Panc1 (cell line): ENCODE measurements at regions not wholly inside any gene's neighbourhood (a gene's known extent, or its start where the extent isn't known, plus 50 kb on each side); places are given as distances from the start of the nearest gene placed in this dataset.

ENCODE experiments used
- CTCF ChIP-seq: fragments of 450-650 bp; IDR thresholded peaks from 2 replicates; pipeline ENCODE4 v1.5.1; 2017; ENCODE audit warnings: mild to moderate bottlenecking
- POLR2AphosphoS5 ChIP-seq: IDR thresholded peaks from 2 replicates; pipeline ENCODE4 v1.6.1; 2012; ENCODE audit warnings: mild to moderate bottlenecking, low read depth, low read length, moderate library complexity
- REST ChIP-seq, 2 experiments: IDR thresholded peaks; 2 replicates each; pipeline ENCODE4 v1.6.1; 2011 to 2012; ENCODE audit warnings: low read depth in 2 of 2, control low read depth in 1 of 2, low read length in 1 of 2, mild to moderate bottlenecking in 1 of 2, moderate library complexity in 1 of 2; ENCODE audit not compliant: insufficient read depth in 1 of 2
- TCF7L2 ChIP-seq: IDR thresholded peaks from 2 replicates; pipeline ENCODE4 v1.6.1; 2011; ENCODE audit warnings: mild to moderate bottlenecking, low read depth, low read length, inconsistent platforms

- TF ChIP-seq CTCF (no peak), REST (IDR thresholded peaks at IDR 0.05; ENCODE audit: insufficient read depth in 1 of 2, low read depth in 2 of 2, low read length in 1 of 2) (no peak), POLR2AphosphoS5 (no peak), TCF7L2 (no peak)
These were observed 561.5 kb downstream of the ANKRD50 start for GRCh38 chr4:124151031-124151430.
